Thoracic aorta (tissue), 2 donors: ENCODE measurements at regions not wholly inside any gene's neighbourhood (a gene's known extent, or its start where the extent isn't known, plus 50 kb on each side); places are given as distances from the start of the nearest gene placed in this dataset.

Source experiments
- ATAC-seq: fragments of 150-250 bp; one replicate; pipeline ENCODE4 v1.8.0; 2017; ENCODE audit warnings: low read depth; ENCODE audit not compliant: insufficient number of reproducible peaks, low FRiP score
- DNase-seq: peaks from one replicate; pipeline ENCODE4 v3.0.0-alpha.2; 2020; ENCODE audit warnings: low spot score
- H3K27ac ChIP-seq, 2 donors: fragments of 200-600 bp; sonication (generic); 1 replicate in 1 of 2; 2 replicates in 1 of 2; pipeline ENCODE4 v1.5.1; 2016; ENCODE audit warnings: mild to moderate bottlenecking in 2 of 2, moderate library complexity in 2 of 2
- H3K27me3 ChIP-seq: fragments of 200-600 bp; sonication (generic); replicated peaks from 2 replicates; pipeline ENCODE4 v1.6.0; 2016; ENCODE audit warnings: mild to moderate bottlenecking; ENCODE audit not compliant: insufficient read depth
- H3K36me3 ChIP-seq: fragments of 200-600 bp; sonication (generic); one replicate; pipeline ENCODE4 v1.5.1; 2016
- H3K4me1 ChIP-seq, 2 donors: fragments of 200-600 bp; sonication (generic); 1 replicate in 1 of 2; 2 replicates in 1 of 2; pipeline versions ENCODE4 v1.5.1 to v1.6.0; 2016; ENCODE audit warnings: low read depth in 2 of 2, mild to moderate bottlenecking in 1 of 2; ENCODE audit not compliant: control insufficient read depth in 1 of 2
- H3K4me3 ChIP-seq: fragments of 200-600 bp; sonication (generic); 2 replicates; pipeline ENCODE4 v1.5.1; 2016; ENCODE audit warnings: mild to moderate bottlenecking
- H3K9me3 ChIP-seq: fragments of 200-600 bp; sonication (generic); 2 replicates; pipeline ENCODE4 v1.5.1; 2016
- TF ChIP-seq, protein P1 (sequence below): fragments of 200-600 bp; sonication (generic); IDR thresholded peaks from one replicate; pipeline ENCODE4 v1.5.1; 2019; ENCODE audit warnings: antibody characterized with exemption

DNA sequence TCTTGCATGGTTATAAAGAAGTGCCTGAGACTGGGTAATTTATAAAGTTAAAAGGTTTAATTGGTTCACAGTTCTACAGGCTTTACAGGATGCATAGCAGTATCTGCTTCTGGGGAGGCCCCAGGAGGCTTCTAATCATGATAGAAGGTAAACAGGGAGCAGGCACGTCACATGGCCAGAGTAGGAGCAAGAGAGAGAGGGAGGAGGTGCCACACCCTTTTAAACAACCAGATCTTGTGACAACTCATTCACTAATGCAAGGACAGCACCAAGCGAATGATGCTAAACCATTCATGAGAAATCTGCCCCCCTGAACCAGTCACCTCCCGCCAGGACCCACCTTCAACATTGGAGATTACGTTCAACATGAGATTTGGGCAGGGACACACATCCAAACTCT lies 141.1 kb downstream of the EN1 start:
- no peaks in the 10 kb centered on the region for H3K4me1 ChIP-seq
- H3K9me3 ChIP-seq, result no peaks in the 10 kb centered on the region
- H3K36me3 ChIP-seq, result no peaks in the 10 kb centered on the region
- H3K4me3 ChIP-seq, result no peak overlapping the region
- DNase-seq (no peak), ATAC-seq (no peak)
- TF ChIP-seq, protein P1, sequence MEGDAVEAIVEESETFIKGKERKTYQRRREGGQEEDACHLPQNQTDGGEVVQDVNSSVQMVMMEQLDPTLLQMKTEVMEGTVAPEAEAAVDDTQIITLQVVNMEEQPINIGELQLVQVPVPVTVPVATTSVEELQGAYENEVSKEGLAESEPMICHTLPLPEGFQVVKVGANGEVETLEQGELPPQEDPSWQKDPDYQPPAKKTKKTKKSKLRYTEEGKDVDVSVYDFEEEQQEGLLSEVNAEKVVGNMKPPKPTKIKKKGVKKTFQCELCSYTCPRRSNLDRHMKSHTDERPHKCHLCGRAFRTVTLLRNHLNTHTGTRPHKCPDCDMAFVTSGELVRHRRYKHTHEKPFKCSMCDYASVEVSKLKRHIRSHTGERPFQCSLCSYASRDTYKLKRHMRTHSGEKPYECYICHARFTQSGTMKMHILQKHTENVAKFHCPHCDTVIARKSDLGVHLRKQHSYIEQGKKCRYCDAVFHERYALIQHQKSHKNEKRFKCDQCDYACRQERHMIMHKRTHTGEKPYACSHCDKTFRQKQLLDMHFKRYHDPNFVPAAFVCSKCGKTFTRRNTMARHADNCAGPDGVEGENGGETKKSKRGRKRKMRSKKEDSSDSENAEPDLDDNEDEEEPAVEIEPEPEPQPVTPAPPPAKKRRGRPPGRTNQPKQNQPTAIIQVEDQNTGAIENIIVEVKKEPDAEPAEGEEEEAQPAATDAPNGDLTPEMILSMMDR, result no peak
- H3K27me3 ChIP-seq, result no peaks in the 10 kb centered on the region
- no peak overlapping the region for H3K27ac ChIP-seq

DNA sequence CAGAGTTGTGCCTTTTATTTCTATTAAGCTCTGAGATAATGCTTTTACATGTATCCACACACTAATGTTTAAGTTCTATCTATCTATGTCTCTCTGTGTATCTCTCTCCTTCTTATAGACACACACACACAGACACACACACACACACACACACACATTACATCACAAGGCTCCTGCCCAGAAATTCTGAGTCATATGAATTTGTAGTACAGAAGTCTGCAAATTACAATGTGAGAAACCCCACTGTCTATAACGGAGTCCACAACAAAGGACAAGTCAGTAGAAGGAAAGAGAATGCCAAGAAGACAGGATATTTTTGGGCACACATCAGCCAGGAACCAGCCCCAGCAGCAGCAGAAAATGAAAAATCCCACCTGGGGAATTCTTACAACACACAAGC lies 142.4 kb downstream of the EN1 start:
- Histone ChIP-seq H3K27ac (no peak overlapping the region), H3K9me3 (no peaks in the 10 kb centered on the region), H3K27me3 (no peaks in the 10 kb centered on the region), H3K4me1 (no peaks in the 10 kb centered on the region), H3K36me3 (no peaks in the 10 kb centered on the region), H3K4me3 (no peak overlapping the region)
- DNase-seq (no peak), ATAC-seq (no peak)
- TF ChIP-seq, protein P1, result no peak

- DNase-seq (no peak), ATAC-seq (no peak)
- TF ChIP-seq, protein P1, result no peak
- Histone ChIP-seq H3K36me3 (no peaks in the 10 kb centered on the region), H3K9me3 (no peaks in the 10 kb centered on the region), H3K27ac (no peak overlapping the region), H3K4me3 (no peak overlapping the region), H3K27me3 (no peaks in the 10 kb centered on the region), H3K4me1 (no peaks in the 10 kb centered on the region)
Observed at GRCh38 chr2:118699447-118700175, 147.8 kb downstream of the EN1 start.

DNA sequence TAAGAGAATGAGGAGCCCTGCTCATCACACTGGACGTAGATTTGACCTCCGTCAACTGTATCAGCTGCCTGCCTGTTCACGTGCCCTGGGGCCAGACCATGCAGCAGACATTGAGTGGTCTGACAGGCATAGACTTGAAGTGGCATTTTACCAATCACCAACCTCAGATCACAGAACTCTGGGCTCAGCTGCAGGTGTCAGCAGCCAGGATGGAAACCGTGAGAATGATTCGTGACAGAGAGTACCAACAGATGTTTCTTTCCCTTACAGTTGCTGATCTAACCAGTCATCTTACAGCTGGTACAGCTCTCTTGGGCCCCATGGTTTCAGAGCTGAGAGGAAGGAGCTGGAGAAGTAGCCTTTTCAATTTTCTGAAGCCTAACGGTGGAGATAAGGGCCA lies 148.9 kb downstream of the EN1 start:
- Histone ChIP-seq H3K27me3 (no peaks in the 10 kb centered on the region), H3K4me1 (no peaks in the 10 kb centered on the region), H3K36me3 (no peaks in the 10 kb centered on the region), H3K27ac (no peak overlapping the region), H3K4me3 (no peak overlapping the region), H3K9me3 (no peaks in the 10 kb centered on the region)
- no peak for DNase-seq
- ATAC-seq, result no peak
- TF ChIP-seq, protein P1, result no peak

- Histone ChIP-seq H3K9me3 (no peaks in the 10 kb centered on the region), H3K4me3 (no peak overlapping the region), H3K27ac (no peak overlapping the region), H3K36me3 (no peaks in the 10 kb centered on the region), H3K4me1 (no peaks in the 10 kb centered on the region), H3K27me3 (no peaks in the 10 kb centered on the region)
- TF ChIP-seq, protein P1, result no peak
- ATAC-seq, result no peak
- DNase-seq, result no peak
Observed at GRCh38 chr2:118697781-118698180, 149.7 kb downstream of the EN1 start.
